ENCODE measurements at regions not wholly inside any gene's neighbourhood (a gene's known extent, or its start where the extent isn't known, plus 50 kb on each side); places are given as distances from the start of the nearest gene placed in this dataset.

DNA sequence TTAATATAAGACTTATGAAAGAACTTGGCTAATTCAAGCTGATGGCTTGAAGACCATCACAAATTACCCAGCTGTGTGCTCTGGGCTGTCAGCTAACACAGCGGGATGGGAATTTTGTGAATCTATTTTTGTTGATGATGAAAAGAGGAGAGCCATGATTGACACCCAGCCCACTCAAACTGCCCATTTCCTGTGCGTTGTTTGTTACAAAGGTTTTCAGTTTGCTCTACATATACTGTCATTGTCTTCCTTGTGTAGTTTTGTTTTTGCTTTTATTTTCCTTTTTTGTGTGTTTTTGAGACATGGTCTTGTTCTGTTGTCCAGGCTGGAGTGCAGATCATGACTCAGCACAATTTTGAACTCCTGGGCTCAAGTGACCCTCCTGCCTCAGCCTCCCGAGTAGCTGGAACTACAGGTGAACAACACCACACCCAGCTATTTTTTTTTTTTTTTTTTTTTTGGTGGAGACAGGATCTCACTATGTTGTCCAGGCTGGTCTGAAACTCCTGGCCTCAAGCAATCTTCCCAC lies 400.3 kb downstream of the ICE1 start:
- H3K36me3 ChIP-seq: no peaks in the 10 kb centered on the region
- H3K27me3 ChIP-seq (replicated peaks): no peaks in the 10 kb centered on the region
- DNase-seq (ENCODE audit: low read depth in 1 of 2, low spot score in 2 of 2): no peak
- H3K9me3 ChIP-seq (replicated peaks): no peaks in the 10 kb centered on the region
- H3K4me1 ChIP-seq (replicated peaks): peaks cover 19% of the 10 kb centered on the region
- no peak overlapping the region for H3K4me3 ChIP-seq
- H3K27ac ChIP-seq: no peak overlapping the region

- Histone ChIP-seq H3K4me1 (replicated peaks) (no peaks in the 10 kb centered on the region), H3K9me3 (replicated peaks) (no peaks in the 10 kb centered on the region), H3K27ac (no peak overlapping the region), H3K36me3 (no peaks in the 10 kb centered on the region), H3K27me3 (replicated peaks) (0 out of 2 replicates have a peak, but pooled peaks cover 3% of the 10 kb centered on the region), H3K4me3 (no peak overlapping the region)
- no peak for DNase-seq (ENCODE audit: low read depth in 1 of 2, low spot score in 2 of 2)
Measured at GRCh38 chr5:5816960-5817359, 394.5 kb downstream of the ICE1 start.

DNA sequence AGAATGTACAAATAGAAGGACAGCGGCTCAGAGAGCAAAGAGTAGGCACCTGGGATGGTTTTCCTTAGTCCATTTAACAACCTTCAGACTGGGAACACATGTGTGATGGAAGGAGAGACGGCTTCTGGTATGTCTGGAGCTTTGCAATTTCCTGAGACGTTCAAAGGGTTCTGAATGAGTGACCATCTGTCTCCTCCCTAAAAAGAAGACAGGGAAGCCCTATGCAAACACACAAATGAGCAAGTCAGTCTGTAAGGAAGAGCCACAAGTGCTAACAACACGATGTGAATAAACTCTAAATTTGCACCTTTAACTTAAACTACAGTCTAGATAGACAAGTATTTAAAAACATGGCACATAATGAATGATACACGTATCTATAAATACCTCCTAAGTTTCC lies 391.0 kb downstream of the ICE1 start:
- no peaks in the 10 kb centered on the region for H3K4me1 ChIP-seq (replicated peaks)
- 0 out of 2 replicates have a peak, but pooled peaks cover 3% of the 10 kb centered on the region for H3K27me3 ChIP-seq (replicated peaks)
- H3K27ac ChIP-seq: no peak overlapping the region
- H3K36me3 ChIP-seq: no peaks in the 10 kb centered on the region
- H3K9me3 ChIP-seq (replicated peaks): no peaks in the 10 kb centered on the region
- H3K4me3 ChIP-seq: no peak overlapping the region
- DNase-seq (ENCODE audit: low read depth in 1 of 2, low spot score in 2 of 2): no peak

DNA sequence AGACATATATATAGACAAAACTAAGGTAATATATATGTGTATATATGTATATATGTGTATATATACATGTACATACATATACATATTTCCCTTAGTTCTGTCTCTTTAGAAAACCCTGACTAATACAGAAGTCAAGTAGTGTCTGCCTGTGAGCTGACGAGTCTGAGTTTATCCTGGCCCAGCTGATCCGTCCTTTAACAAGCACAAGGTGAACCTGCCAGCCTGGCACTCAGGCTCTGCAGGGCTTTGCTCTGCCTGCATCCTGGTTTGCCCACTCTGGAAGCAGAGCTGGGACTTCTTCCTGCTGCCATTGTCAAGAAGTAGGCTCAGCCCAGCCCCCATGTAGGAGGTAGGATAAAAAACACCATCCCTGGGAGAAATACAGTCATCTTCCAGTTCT lies 388.0 kb downstream of the ICE1 start:
- 0 out of 2 replicates have a peak, but pooled peaks cover 3% of the 10 kb centered on the region for H3K27me3 ChIP-seq (replicated peaks)
- no peak for DNase-seq (ENCODE audit: low read depth in 1 of 2, low spot score in 2 of 2)
- H3K36me3 ChIP-seq: no peaks in the 10 kb centered on the region
- no peaks in the 10 kb centered on the region for H3K9me3 ChIP-seq (replicated peaks)
- H3K27ac ChIP-seq: no peak overlapping the region
- H3K4me1 ChIP-seq (replicated peaks): no peaks in the 10 kb centered on the region
- no peak overlapping the region for H3K4me3 ChIP-seq

DNA sequence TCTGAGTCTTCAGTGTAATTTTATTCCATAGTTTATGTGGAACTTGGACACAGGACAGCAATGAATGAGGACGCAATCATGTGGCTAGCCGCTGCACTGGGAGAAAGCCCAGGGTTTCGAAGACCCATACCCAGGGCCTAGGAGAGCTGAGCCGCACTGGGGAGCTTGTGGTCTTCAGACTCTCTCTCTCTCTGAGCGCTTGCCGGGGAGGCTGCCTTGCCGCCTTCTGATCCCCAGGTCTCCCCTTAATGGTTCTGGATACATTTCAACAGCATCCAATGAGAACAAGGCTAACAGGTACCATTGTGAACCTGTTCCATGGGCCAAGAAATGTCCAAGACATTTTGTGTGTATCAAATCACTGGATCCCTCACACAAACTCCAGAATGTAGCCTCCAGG lies 383.4 kb downstream of the ICE1 start:
- Histone ChIP-seq H3K4me3 (no peak overlapping the region), H3K36me3 (no peaks in the 10 kb centered on the region), H3K27me3 (replicated peaks) (no peaks in the 10 kb centered on the region), H3K4me1 (replicated peaks) (no peaks in the 10 kb centered on the region), H3K27ac (no peak overlapping the region), H3K9me3 (replicated peaks) (no peaks in the 10 kb centered on the region)
- no peak for DNase-seq (ENCODE audit: low read depth in 1 of 2, low spot score in 2 of 2)

GRCh38 chr5:5804478-5805233 lies 382.2 kb downstream of the ICE1 start:
- Histone ChIP-seq H3K4me1 (replicated peaks) (no peaks in the 10 kb centered on the region), H3K4me3 (no peak overlapping the region), H3K36me3 (no peaks in the 10 kb centered on the region), H3K9me3 (replicated peaks) (no peaks in the 10 kb centered on the region), H3K27ac (no peak overlapping the region), H3K27me3 (replicated peaks) (no peaks in the 10 kb centered on the region)
- no peak for DNase-seq (ENCODE audit: low read depth in 1 of 2, low spot score in 2 of 2)

GRCh38 chr5:5800801-5801761 lies 378.6 kb downstream of the ICE1 start:
- Histone ChIP-seq H3K4me3 (no peak overlapping the region), H3K9me3 (replicated peaks) (no peaks in the 10 kb centered on the region), H3K4me1 (replicated peaks) (no peaks in the 10 kb centered on the region), H3K36me3 (no peaks in the 10 kb centered on the region; the same call in 1 of the 2 replicates), H3K27ac (no peak overlapping the region), H3K27me3 (replicated peaks) (no peaks in the 10 kb centered on the region)
- DNase-seq (ENCODE audit: low read depth in 1 of 2, low spot score in 2 of 2): no peak

DNA sequence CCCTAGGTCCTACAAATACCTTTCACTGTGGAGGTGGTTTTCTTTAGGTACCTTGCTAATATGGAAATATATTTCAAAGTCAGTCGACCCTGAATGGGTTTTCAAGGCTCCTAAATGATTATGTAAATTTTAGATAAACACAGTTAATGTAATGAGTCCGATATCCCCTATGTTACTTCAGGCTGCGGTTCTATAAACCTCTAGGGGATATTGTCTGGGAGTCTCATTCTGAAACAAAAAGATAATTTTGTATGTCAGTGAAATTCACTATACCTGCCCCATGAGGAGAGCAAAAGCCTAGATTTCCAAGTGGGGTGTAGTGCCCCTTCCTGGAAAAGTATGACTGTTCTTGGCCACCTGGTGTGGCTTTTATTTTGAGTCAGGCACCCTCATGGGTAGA lies 377.3 kb downstream of the ICE1 start:
- Histone ChIP-seq H3K4me1 (replicated peaks) (no peaks in the 10 kb centered on the region), H3K27me3 (replicated peaks) (no peaks in the 10 kb centered on the region), H3K36me3 (no peaks in the 10 kb centered on the region; the same call in 1 of the 2 replicates), H3K9me3 (replicated peaks) (no peaks in the 10 kb centered on the region), H3K4me3 (no peak overlapping the region), H3K27ac (no peak overlapping the region)
- no peak for DNase-seq (ENCODE audit: low read depth in 1 of 2, low spot score in 2 of 2)

DNA sequence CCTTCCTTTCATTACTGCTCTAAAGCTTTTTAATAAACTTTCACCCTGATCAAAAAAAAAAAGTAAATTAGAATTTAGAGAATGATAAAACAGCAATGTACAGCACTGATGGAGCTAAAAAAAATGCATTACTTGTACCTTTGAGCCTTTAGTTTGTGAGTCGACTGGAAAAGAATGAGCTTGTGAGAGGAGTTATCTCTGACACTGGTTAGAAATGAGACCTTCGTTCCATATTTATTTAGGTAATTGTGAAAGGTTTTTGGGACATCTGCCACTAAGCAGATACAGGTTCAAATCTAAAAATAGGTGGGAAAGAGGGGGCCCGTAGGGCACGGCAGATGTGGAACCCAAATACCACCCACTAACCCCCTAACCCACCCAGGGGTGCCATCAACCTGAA lies 376.8 kb downstream of the ICE1 start:
- Histone ChIP-seq H3K36me3 (no peaks in the 10 kb centered on the region; the same call in 1 of the 2 replicates), H3K9me3 (replicated peaks) (no peaks in the 10 kb centered on the region), H3K27me3 (replicated peaks) (no peaks in the 10 kb centered on the region), H3K4me3 (no peak overlapping the region), H3K4me1 (replicated peaks) (no peaks in the 10 kb centered on the region), H3K27ac (no peak overlapping the region)
- DNase-seq (ENCODE audit: low read depth in 1 of 2, low spot score in 2 of 2): no peak

- DNase-seq (ENCODE audit: low read depth in 1 of 2, low spot score in 2 of 2): no peak
- H3K36me3 ChIP-seq: no peaks in the 10 kb centered on the region; the same call in 1 of the 2 replicates
- H3K4me1 ChIP-seq (replicated peaks): no peaks in the 10 kb centered on the region
- no peaks in the 10 kb centered on the region for H3K27me3 ChIP-seq (replicated peaks)
- H3K9me3 ChIP-seq (replicated peaks): no peaks in the 10 kb centered on the region
- H3K4me3 ChIP-seq: no peak overlapping the region
- H3K27ac ChIP-seq: no peak overlapping the region
Measured at GRCh38 chr5:5798462-5798861, 376.0 kb downstream of the ICE1 start.

- Histone ChIP-seq H3K27me3 (replicated peaks) (no peaks in the 10 kb centered on the region), H3K9me3 (replicated peaks) (no peaks in the 10 kb centered on the region), H3K36me3 (no peaks in the 10 kb centered on the region; the same call in 1 of the 2 replicates), H3K4me1 (replicated peaks) (no peaks in the 10 kb centered on the region), H3K27ac (no peak overlapping the region), H3K4me3 (no peak overlapping the region)
- DNase-seq (ENCODE audit: low read depth in 1 of 2, low spot score in 2 of 2): no peak
Measured at GRCh38 chr5:5798041-5798440, 375.6 kb downstream of the ICE1 start.

DNA sequence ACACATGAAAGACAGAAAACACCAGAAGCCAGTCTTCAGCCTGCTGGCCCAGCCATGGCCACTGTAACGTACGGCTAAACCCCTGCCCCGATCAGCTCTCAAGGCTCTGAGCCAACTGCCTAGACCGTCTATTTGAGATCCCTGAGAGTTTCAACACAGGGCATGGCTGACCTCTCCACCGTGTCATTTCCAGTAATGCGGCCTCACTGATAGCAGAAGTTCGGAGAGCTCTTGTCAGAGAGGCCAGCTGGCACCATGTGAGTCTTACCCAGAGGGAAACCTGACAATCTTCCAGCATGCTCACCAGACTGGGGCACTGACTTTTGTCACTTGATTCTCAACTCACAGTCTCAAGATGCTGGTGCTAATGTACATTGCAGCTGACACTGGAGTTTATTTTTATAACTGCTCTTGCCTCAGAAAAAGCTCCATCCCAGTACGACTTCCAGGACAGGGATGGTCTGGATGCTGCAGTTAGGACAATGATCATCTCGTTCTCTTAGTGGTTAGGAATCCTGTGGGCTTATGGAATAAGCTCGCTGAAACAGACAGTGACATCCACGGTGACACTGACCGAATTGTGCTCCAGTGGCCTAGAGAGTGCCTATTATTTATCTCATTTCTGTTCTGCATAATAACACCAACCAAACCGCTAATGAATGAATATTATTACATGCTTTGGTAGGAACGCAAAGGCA lies 372.7 kb downstream of the ICE1 start:
- Histone ChIP-seq H3K4me3 (no peak overlapping the region), H3K27ac (no peak overlapping the region), H3K9me3 (replicated peaks) (no peaks in the 10 kb centered on the region), H3K36me3 (no peaks in the 10 kb centered on the region; the same call in 1 of the 2 replicates), H3K27me3 (replicated peaks) (no peaks in the 10 kb centered on the region; the same call in 1 of the 2 replicates), H3K4me1 (replicated peaks) (no peaks in the 10 kb centered on the region)
- DNase-seq (ENCODE audit: low read depth in 1 of 2, low spot score in 2 of 2): no peak

- no peak for DNase-seq (ENCODE audit: low read depth in 1 of 2, low spot score in 2 of 2)
- Histone ChIP-seq H3K4me1 (replicated peaks) (no peaks in the 10 kb centered on the region), H3K27ac (no peak overlapping the region), H3K36me3 (no peaks in the 10 kb centered on the region; the same call in 1 of the 2 replicates), H3K27me3 (replicated peaks) (no peaks in the 10 kb centered on the region; the same call in 1 of the 2 replicates), H3K4me3 (no peak overlapping the region), H3K9me3 (replicated peaks) (no peaks in the 10 kb centered on the region)
Measured at GRCh38 chr5:5794118-5794560, 371.7 kb downstream of the ICE1 start.

All from SJSA1 (cell line).